NOMO-1 treated with DMSO at 0.1 percent for 48 hours (cell line): ENCODE measurements at regions not wholly inside any gene's neighbourhood (a gene's known extent, or its start where the extent isn't known, plus 50 kb on each side); places are given as distances from the start of the nearest gene placed in this dataset.
A peak's percentile ranks its signal among the peaks of the same experiment; 100 is the strongest.
"Not testable (repeated sequence)": the region's sequence is repeated elsewhere in the genome, so short reads cannot be mapped to it uniquely, and the experiment has no call there.

Experiments
- DNase-seq: peaks from one replicate; lab custom pipeline; 2025; ENCODE audit not compliant: unreplicated experiment; lab: John Stamatoyannopoulos, UW

GRCh38 chr2:17257189-17257909, 260.9 kb downstream of the RAD51AP2 start:
- DNase-seq, result no peak

GRCh38 chr2:17255071-17255470, 263.2 kb downstream of the RAD51AP2 start:
- no peak for DNase-seq

DNA sequence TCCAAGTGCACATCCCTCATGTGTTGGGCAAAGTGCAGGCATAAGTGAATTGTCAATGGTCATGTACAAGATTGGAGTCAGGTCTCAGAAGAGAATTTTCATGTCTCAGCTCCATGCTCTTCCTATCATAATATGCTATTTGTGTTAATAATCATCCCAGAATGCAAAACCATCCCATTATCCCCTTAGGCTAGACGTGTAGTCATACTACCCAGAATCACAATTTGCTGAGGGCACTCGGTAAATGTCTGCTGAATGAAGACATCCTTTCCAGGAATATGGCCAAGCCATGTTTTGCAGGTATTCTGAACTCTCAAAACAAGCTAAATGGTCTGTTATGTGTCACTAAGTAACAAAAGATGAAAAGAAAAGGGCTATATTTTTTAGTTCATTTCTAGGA, 263.8 kb downstream of the RAD51AP2 start:
- DNase-seq, result no peak

DNA sequence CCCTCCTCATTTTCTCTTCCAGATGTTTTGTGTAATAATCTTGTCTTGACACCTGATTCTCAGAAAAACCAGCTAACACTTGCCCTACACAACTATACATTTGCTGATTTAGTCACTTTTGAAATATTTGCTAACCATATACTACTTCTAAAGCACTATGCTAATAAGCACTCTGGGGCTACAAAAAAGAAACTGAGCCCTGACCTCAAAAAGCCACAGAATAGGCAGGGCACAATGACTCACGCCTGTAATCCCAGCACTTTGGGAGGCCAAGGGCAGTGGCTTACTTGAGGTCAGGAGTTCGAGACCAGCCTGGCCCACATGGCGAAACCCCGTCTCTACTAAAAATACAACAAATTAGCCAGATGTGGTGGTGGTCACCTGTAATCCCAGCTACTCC, 266.0 kb downstream of the RAD51AP2 start:
- DNase-seq, result no peak

- DNase-seq, result no peak
Measured at GRCh38 chr2:17251171-17251570, 267.1 kb downstream of the RAD51AP2 start.

- no peak for DNase-seq
Measured at GRCh38 chr2:17249249-17249648, 269.0 kb downstream of the RAD51AP2 start.

- no peak for DNase-seq
Measured at GRCh38 chr2:17245906-17246305, 272.3 kb downstream of the RAD51AP2 start.

- DNase-seq, result no peak
Measured at GRCh38 chr2:17242813-17243485, 275.3 kb downstream of the RAD51AP2 start.

DNA sequence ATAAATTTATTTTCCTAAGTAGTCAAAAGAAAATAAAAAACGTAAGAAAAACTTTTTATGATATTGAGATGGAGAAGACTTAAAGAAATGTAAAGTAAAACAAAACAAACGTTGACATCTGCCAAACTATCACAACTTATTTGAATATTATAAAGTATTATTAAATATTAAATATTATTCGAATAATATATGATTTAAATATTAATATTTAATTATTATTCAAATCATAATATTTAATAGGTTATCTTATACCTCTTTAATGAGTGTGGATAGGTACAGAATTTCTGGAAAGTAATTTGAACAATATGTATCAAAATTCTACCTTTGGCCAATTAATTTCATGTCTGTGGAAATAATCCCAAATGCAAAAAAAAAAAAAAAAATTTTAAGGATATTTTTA, 278.7 kb downstream of the RAD51AP2 start:
- DNase-seq, result no peak

GRCh38 chr2:17235167-17235566, 283.1 kb downstream of the RAD51AP2 start:
- DNase-seq, result no peak

- no peak for DNase-seq
Measured at GRCh38 chr2:17232776-17233556, 285.3 kb downstream of the RAD51AP2 start.

DNA sequence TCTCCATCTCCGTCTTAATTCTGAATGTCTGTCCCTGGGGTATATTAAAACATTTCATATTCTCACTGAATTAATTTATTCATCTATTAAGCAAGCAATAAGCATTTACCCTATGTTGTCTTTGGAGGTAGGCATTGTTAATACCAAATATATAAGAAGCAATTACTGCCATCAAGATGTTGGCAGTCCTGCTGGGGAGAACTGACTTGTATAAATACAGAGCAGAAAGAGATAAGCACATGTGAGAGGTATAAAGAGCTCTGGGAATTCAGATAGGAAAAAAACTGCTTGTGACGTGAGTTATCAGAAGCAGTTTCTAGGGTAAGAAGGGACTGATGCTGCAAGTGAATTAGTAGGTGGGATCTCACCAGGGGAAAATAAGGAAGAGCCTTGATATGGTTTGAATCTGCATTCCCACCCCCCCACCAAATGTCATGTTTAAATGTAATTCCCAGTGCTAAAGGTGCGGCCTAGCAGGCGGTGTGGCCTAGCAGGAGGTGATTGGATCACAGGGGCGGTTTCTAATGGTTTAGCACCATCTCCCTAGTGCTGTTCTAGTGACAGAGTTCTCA, 286.8 kb downstream of the RAD51AP2 start:
- DNase-seq, result no peak

GRCh38 chr2:17229414-17229813, 288.8 kb downstream of the RAD51AP2 start:
- no peak for DNase-seq

DNA sequence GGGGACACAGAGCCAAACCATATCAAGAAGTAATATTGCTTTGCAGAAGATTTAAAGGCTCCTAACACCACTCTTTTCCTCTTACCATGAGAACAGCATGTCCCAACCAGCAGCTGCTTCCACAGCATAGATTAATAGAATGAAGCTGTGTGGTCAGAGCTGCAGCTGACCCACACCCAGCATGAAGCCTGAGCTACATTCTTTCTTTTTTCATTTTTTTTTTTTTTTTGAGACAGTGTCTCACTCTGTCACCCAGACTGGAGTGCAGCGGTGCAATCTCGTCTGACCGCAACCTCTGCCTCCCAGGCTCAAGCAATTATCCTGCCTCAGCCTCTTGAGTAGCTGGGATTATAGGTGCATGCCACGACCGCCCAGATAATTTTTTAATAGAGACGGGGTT, 289.8 kb downstream of the RAD51AP2 start:
- DNase-seq, result no peak

- DNase-seq, result no peak
Measured at GRCh38 chr2:17227856-17228255, 290.4 kb downstream of the RAD51AP2 start.

- DNase-seq, result no peak
Measured at GRCh38 chr2:17226941-17227490, 291.2 kb downstream of the RAD51AP2 start.

- no peak for DNase-seq
Measured at GRCh38 chr2:17223211-17223610, 295.0 kb downstream of the RAD51AP2 start.

DNA sequence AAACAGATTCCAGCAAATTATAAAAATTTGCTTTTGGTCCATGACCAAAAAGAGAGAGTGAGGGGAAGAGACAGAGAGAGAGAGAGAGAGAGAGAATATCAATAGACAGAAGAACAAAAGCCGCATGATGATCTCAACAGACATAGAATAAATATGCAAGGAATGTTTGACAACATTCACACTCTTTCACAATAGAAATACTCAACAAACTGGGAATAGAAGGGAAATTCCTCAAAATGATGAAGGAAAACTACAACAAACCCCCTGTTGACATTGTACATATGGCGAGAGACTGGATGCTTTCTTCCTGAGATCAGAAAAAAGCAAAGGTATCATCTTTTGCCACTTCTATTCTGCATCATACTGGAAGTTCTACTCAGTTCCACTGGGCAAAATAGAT, 309.7 kb downstream of the RAD51AP2 start:
- no peak for DNase-seq

- DNase-seq, result no peak
Measured at GRCh38 chr2:17206771-17207170, 311.5 kb downstream of the RAD51AP2 start.

GRCh38 chr2:17204214-17204613, 314.0 kb downstream of the RAD51AP2 start:
- DNase-seq, result not testable (repeated sequence)

- peak; percentile 16 for DNase-seq
Measured at GRCh38 chr2:17202628-17203027, 315.6 kb downstream of the RAD51AP2 start.
